Coronary artery (tissue), 2 donors: ENCODE measurements at regions not wholly inside any gene's neighbourhood (a gene's known extent, or its start where the extent isn't known, plus 50 kb on each side); places are given as distances from the start of the nearest gene placed in this dataset.
"Not testable (repeated sequence)": the region's sequence is repeated elsewhere in the genome, so short reads cannot be mapped to it uniquely, and the experiment has no call there.

Source experiments
- DNase-seq: peaks from one replicate; pipeline ENCODE4 v3.0.0-alpha.2; 2017; ENCODE audit warnings: low spot score
- H3K27ac ChIP-seq, 2 donors: fragments of 200-600 bp; sonication (generic); one replicate each; pipeline ENCODE4 v1.5.1; 2016 to 2019
- H3K4me3 ChIP-seq: fragments of 200-600 bp; sonication (generic); 2 replicates; pipeline ENCODE4 v1.5.1; 2016; ENCODE audit warnings: mild to moderate bottlenecking, moderate library complexity
- TF ChIP-seq, protein P1 (sequence below): fragments of 200-600 bp; sonication (generic); IDR thresholded peaks from one replicate; pipeline ENCODE4 v1.5.1; 2019; ENCODE audit warnings: antibody characterized with exemption

DNA sequence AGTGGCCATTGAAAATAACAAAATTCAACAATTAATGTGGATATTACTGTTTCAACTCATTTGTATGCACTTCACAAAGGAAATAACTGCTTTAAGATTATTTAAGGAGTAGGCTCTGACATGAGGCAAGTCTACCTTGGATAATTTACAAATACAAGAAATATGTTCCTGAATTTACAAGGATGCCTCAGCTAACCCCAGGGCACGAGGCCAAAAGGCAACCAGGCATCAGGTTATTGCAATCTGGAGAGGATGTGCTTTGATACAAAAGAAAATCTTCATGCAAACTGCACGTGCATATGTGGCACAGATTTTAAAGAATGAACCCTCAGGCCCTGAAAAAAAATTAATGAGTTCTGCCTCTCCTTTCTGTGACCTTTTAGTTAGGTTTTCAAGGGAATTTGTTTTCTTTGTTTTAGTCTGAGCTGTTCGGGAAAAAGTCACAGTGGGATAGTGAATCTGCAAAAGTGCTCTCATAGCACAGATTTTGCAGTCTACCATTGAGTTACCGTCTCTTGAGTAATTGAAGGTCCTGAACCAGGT is 1304.2 kb upstream of the ADGRL4 start:
- H3K4me3 ChIP-seq = no peak overlapping the region
- H3K27ac ChIP-seq = no peak overlapping the region
- no peak for DNase-seq
- TF ChIP-seq, protein P1, sequence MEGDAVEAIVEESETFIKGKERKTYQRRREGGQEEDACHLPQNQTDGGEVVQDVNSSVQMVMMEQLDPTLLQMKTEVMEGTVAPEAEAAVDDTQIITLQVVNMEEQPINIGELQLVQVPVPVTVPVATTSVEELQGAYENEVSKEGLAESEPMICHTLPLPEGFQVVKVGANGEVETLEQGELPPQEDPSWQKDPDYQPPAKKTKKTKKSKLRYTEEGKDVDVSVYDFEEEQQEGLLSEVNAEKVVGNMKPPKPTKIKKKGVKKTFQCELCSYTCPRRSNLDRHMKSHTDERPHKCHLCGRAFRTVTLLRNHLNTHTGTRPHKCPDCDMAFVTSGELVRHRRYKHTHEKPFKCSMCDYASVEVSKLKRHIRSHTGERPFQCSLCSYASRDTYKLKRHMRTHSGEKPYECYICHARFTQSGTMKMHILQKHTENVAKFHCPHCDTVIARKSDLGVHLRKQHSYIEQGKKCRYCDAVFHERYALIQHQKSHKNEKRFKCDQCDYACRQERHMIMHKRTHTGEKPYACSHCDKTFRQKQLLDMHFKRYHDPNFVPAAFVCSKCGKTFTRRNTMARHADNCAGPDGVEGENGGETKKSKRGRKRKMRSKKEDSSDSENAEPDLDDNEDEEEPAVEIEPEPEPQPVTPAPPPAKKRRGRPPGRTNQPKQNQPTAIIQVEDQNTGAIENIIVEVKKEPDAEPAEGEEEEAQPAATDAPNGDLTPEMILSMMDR = no peak

DNA sequence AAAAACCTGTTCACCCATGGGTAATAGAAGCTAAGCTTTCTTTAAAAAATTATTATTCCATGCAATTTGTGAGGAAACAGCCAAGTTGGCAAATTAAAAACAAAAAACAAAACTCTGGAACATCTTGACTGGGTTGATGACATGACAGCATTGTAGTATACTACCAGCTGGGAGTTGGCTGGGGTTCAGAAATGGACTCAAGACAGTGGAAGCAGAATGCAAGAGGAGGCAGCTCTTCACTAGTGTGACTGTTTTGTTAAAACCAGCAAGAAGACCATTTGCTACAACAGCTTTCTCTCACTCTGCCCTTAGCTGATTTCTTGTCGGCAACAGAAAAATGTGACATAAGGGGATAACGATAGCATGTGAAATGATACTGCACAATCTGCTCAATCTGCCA is 1298.9 kb upstream of the ADGRL4 start:
- no peak for DNase-seq
- H3K4me3 ChIP-seq = no peak overlapping the region
- no peak overlapping the region for H3K27ac ChIP-seq
- TF ChIP-seq, protein P1 = no peak

DNA sequence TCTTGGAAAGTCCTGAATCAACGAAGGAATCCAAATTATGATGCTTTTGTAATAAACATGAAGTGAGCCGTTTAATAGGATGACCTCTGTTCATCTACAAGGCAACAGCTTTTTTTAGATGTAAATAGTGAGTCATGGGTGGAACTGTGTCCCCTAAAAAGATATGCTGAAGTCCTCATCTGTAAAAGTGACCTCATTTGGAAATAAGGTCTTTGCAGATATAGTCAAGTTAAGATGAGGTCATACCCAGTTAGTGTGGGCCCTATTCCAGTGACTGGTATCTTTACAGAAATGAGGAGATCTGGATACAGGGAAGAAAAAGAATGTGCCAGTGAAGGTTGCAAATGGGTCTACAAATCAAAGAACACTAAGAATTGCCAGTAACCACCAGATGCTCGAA is 1287.3 kb upstream of the ADGRL4 start:
- TF ChIP-seq, protein P1 = no peak
- no peak overlapping the region for H3K27ac ChIP-seq
- no peak for DNase-seq
- no peak overlapping the region for H3K4me3 ChIP-seq

DNA sequence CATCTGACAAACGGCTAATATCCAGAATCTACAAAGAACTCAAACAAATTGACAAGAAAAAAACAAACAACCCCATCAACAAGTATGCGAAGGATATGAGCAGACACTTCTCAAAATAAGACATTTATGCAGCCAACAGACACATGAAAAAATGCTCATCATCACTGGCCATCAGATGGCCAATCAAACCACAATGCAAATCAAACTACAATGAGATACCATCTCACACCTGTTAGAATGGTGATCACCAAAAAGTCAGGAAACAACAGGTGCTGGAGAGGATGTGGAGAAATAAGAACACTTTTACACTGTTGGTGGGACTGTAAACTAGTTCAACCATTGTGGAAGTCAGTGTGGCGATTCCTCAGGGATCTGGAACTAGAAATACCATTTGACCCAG is 1282.2 kb upstream of the ADGRL4 start:
- not testable (repeated sequence) for H3K27ac ChIP-seq, H3K4me3 ChIP-seq, DNase-seq

DNA sequence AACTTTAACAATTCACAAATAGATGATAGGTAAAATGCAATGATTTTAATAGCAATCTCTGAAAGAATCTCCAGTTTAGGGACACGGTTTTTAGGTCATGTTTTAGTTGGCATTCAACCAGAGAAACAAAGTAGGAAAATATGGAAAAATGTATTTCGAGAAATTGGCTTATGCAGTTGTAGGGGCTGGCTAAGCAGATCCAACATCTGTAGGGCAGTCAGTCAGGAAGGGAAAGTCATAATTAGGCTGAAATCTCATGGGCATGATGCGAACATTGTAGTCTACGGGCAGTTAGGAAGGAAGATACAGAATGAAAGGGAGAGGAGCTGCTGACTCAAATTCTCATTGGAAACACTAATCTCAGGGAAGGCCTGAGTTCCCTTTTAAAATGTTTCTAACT is 1276.0 kb upstream of the ADGRL4 start:
- TF ChIP-seq, protein P1 = no peak
- Histone ChIP-seq H3K27ac (no peak overlapping the region), H3K4me3 (no peak overlapping the region)
- no peak for DNase-seq

DNA sequence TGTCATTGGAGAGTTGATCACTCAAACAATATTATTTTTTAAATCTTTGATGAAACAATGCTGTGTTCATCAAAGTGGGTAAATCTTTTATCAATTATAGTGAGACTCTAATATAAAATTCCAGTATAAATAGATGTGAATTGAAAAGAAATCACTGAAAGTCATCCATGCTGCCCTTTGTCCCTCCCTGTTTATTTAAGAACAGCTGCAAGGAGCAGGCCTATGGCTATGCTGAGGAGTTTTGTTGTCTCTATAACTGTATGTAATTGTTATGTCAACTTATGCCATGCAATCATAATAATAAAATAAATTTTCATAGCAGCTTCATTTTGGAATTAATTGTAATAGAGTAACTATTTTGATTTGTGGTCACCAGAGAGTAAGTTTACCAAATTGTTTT is 1272.4 kb upstream of the ADGRL4 start:
- TF ChIP-seq, protein P1 = no peak
- no peak for DNase-seq
- Histone ChIP-seq H3K4me3 (no peak overlapping the region), H3K27ac (no peak overlapping the region)

DNA sequence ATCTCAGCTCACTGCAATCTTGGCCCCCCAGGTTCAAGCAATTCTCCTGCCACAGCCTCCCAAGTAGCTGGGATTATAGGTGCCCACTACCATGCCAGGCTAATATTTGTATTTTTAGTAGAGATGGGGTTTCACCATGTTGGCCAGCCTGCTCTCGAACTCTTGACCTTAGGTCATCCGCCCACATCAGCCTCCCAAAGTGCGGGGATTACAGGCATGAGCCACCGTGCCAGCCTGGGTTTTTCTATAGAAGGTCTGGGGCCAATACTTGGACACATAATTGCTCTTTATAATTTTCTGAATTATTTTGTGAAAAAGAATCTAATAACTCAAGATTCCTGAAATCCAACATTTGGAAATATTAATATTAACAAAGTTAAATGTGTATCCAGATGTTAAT is 1267.7 kb upstream of the ADGRL4 start:
- no peak overlapping the region for H3K4me3 ChIP-seq
- DNase-seq = no peak
- TF ChIP-seq, protein P1 = no peak

DNA sequence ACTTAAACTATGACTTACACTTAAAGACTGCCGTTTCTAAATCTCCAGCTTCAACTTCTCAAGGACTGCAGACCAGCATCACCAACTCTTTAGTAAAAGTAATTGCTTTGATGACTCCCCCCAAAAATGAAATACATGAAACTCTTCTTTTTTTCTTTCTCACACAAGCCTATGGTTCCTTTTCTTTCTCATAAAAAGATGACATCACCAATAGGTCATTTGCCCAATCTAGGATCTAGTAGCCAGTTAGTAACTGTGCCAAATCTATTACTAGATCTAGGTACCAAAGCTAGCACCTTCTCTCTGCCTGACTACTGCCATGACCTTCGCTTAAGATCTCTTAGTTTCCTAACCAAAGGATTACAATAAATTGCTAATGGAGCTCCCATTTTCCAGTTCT is 1266.0 kb upstream of the ADGRL4 start:
- TF ChIP-seq, protein P1 = no peak
- no peak for DNase-seq
- H3K27ac ChIP-seq = no peak overlapping the region
- H3K4me3 ChIP-seq = no peak overlapping the region

More for the DNA sequence above, 1267.7 kb upstream of the ADGRL4 start:
- H3K27ac ChIP-seq = no peak overlapping the region
